OCI-LY3 (cell line): ENCODE measurements at regions not wholly inside any gene's neighbourhood (a gene's known extent, or its start where the extent isn't known, plus 50 kb on each side); places are given as distances from the start of the nearest gene placed in this dataset.

ENCODE experiments used
- CTCF ChIP-seq: fragments of 200-600, 300-600 bp; sonication (generic); IDR thresholded peaks from 2 replicates; pipeline ENCODE4 v1.5.1; 2014; ENCODE audit warnings: antibody characterized with exemption, low read length, low read depth
- EZH2phosphoT487 ChIP-seq: fragments of 200-600 bp; shearing (Covaris generic); IDR thresholded peaks from 2 replicates; pipeline ENCODE4 v1.6.1; 2018; ENCODE audit warnings: antibody characterized with exemption, mixed run types, low read depth

- TF ChIP-seq CTCF (no peak), EZH2phosphoT487 (no peak)
These were observed 134.7 kb upstream of the ZNF608 start for GRCh38 chr5:124880903-124881697.
